LNCAP (cell line): ENCODE measurements at regions not wholly inside any gene's neighbourhood (a gene's known extent, or its start where the extent isn't known, plus 50 kb on each side); places are given as distances from the start of the nearest gene placed in this dataset.

Source experiments
- CTCF ChIP-seq: fragments of 450-650 bp; IDR thresholded peaks from 2 replicates; pipeline ENCODE4 v1.5.1; 2017; ENCODE audit warnings: mild to moderate bottlenecking

- TF ChIP-seq CTCF = no peak
Observed at GRCh38 chr5:36530215-36530614, 76.2 kb upstream of the SLC1A3 start.

GRCh38 chr5:36531401-36531800, 75.0 kb upstream of the SLC1A3 start:
- TF ChIP-seq CTCF = no peak

GRCh38 chr5:36535378-36535777, 71.0 kb upstream of the SLC1A3 start:
- no peak for TF ChIP-seq CTCF

- no peak for TF ChIP-seq CTCF
Observed at GRCh38 chr5:36535859-36536615, 70.4 kb upstream of the SLC1A3 start.

- TF ChIP-seq CTCF = no peak
Observed at GRCh38 chr5:36536616-36537005, 69.8 kb upstream of the SLC1A3 start.

GRCh38 chr5:36537724-36538123, 68.7 kb upstream of the SLC1A3 start:
- TF ChIP-seq CTCF = no peak

GRCh38 chr5:36552651-36553393, 53.6 kb upstream of the SLC1A3 start:
- TF ChIP-seq CTCF = no peak
